GM23248 (cell line): ENCODE measurements at regions not wholly inside any gene's neighbourhood (a gene's known extent, or its start where the extent isn't known, plus 50 kb on each side); places are given as distances from the start of the nearest gene placed in this dataset.

Source experiments
- DNase-seq: peaks from one replicate; pipeline ENCODE4 v3.0.0-alpha.2; 2015
- H2AFZ ChIP-seq: fragments of 200-600 bp; sonication (generic); 2 replicates; pipeline ENCODE4 v1.6.1; 2016; ENCODE audit warnings: antibody characterized with exemption
- H3F3A ChIP-seq: fragments of 200-600 bp; sonication (generic); 2 replicates; pipeline ENCODE4 v1.6.1; 2016; ENCODE audit warnings: mild to moderate bottlenecking, antibody characterized with exemption, mixed run types; ENCODE audit not compliant: insufficient read depth
- H3K27ac ChIP-seq: fragments of 200-600 bp; sonication (generic); 2 replicates; pipeline ENCODE4 v1.5.1; 2016; ENCODE audit warnings: mild to moderate bottlenecking
- H3K27me3 ChIP-seq: fragments of 200-600 bp; sonication (generic); replicated peaks from 2 replicates; pipeline ENCODE4 v1.6.1; 2016; ENCODE audit warnings: mild to moderate bottlenecking; ENCODE audit not compliant: insufficient read depth
- H3K36me3 ChIP-seq: fragments of 200-600 bp; sonication (generic); 2 replicates; pipeline ENCODE4 v1.6.1; 2016; ENCODE audit warnings: low read depth, mild to moderate bottlenecking
- H3K4me1 ChIP-seq: fragments of 200-600 bp; sonication (generic); 2 replicates; pipeline ENCODE4 v1.6.1; 2016; ENCODE audit warnings: mild to moderate bottlenecking; ENCODE audit not compliant: insufficient read depth
- H3K4me2 ChIP-seq: fragments of 200-600 bp; sonication (generic); one replicate; pipeline ENCODE4 v1.6.1; 2016; ENCODE audit warnings: mild to moderate bottlenecking; ENCODE audit not compliant: unreplicated experiment
- H3K4me3 ChIP-seq: fragments of 200-600 bp; sonication (generic); 2 replicates; pipeline ENCODE4 v1.5.1; 2016; ENCODE audit warnings: mild to moderate bottlenecking
- H3K79me2 ChIP-seq: fragments of 200-600 bp; sonication (generic); 2 replicates; pipeline ENCODE4 v1.6.1; 2016; ENCODE audit warnings: mild to moderate bottlenecking; ENCODE audit not compliant: insufficient read depth
- H3K9ac ChIP-seq: fragments of 200-600 bp; sonication (generic); 2 replicates; pipeline ENCODE4 v1.6.1; 2016; ENCODE audit warnings: mild to moderate bottlenecking
- H3K9me2 ChIP-seq: fragments of 200-600 bp; sonication (generic); 2 replicates; pipeline ENCODE4 v1.6.1; 2016; ENCODE audit warnings: mixed run types, mild to moderate bottlenecking, moderate library complexity; ENCODE audit not compliant: insufficient read depth
- H3K9me3 ChIP-seq: fragments of 200-600 bp; sonication (generic); one replicate; pipeline ENCODE4 v1.6.1; 2017; ENCODE audit warnings: low read depth
- H4K20me1 ChIP-seq: fragments of 200-600 bp; sonication (generic); 2 replicates; pipeline ENCODE4 v1.6.0; 2016; ENCODE audit not compliant: insufficient read depth
- EZH2 ChIP-seq: fragments of 200-600 bp; sonication (generic); IDR thresholded peaks from 2 replicates; pipeline ENCODE4 v1.6.1; 2018; ENCODE audit warnings: antibody characterized with exemption, mild to moderate bottlenecking; ENCODE audit not compliant: insufficient read depth, poor library complexity, severe bottlenecking
- EZH2phosphoT487 ChIP-seq: fragments of 200-600 bp; sonication (generic); IDR thresholded peaks from 2 replicates; pipeline ENCODE4 v1.6.1; 2018; ENCODE audit warnings: antibody characterized with exemption, moderate library complexity, mild to moderate bottlenecking, low read depth; ENCODE audit not compliant: insufficient read depth
- WGBS, 2 experiments: methylation state at CpG; one replicate each; pipeline ENCODE4 v1.1.6; 2015 to 2017; ENCODE audit warnings: low lambda C conversion rate in 2 of 2, low coverage in 1 of 2; ENCODE audit errors: missing lambda C conversion rate in 2 of 2; 5-methylcytosine and 5-hydroxymethylcytosine counted together
- in situ Hi-C: fragments of 300-500 bp; cut with MboI; formaldehyde crosslinking; loops from 2 replicates; pipeline ENCODE4 v1.15.0; 2020

GRCh38 chr5:87113861-87114260 is 153.8 kb upstream of the RASA1 start:
- H3K9ac ChIP-seq: peak overlapping the region; percentile 37
- H3K9me2 ChIP-seq: no peaks in the 10 kb centered on the region
- H3K4me1 ChIP-seq: peaks cover 30% of the 10 kb centered on the region
- H3K9me3 ChIP-seq: no peaks in the 10 kb centered on the region
- peak overlapping the region; percentile 53 for H3K4me2 ChIP-seq
- peak overlapping the region; percentile 75 for H3K27ac ChIP-seq
- H3F3A ChIP-seq: peaks cover 15% of the 10 kb centered on the region
- peak overlapping the region; percentile 66 for H2AFZ ChIP-seq
- in situ Hi-C loops: no loop called here
- WGBS, 2 experiments: 4 to 12% methylated on average over 3 of the region's 3 CpGs
- no peak for TF ChIP-seq EZH2phosphoT487
- TF ChIP-seq EZH2: no peak
- no peaks in the 10 kb centered on the region for H3K27me3 ChIP-seq
- H3K79me2 ChIP-seq: no peaks in the 10 kb centered on the region
- H3K36me3 ChIP-seq: no peaks in the 10 kb centered on the region
- peak overlapping the region; percentile 37; the same call in 1 of the 2 replicates for H3K4me3 ChIP-seq
- no peaks in the 10 kb centered on the region for H4K20me1 ChIP-seq
- peak; percentile 88 for DNase-seq

DNA sequence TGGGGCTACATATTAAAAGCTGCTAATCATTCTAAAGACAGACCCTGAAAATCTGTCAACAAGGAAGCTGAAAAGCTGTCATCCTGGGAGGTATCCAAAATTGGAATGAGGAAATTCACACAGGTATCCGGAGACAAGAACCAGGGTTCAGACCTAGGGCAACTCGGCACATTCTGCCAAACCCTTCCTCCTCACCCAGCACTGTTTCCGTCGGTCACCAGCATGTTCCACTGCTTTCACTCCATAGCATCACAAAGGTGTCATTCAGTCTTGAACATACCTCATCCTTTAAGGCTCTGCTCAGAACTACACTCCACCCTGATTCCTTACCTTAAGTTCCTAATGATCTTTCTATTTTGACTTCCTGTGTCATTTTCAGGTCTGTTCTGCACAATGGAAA is 153.1 kb upstream of the RASA1 start:
- H3K4me3 ChIP-seq: no peak overlapping the region
- H3K4me2 ChIP-seq: no peak overlapping the region
- peaks cover 32% of the 10 kb centered on the region for H3K4me1 ChIP-seq
- H3K9me3 ChIP-seq: no peaks in the 10 kb centered on the region
- H3K9ac ChIP-seq: no peak overlapping the region
- H3K79me2 ChIP-seq: no peaks in the 10 kb centered on the region
- H3F3A ChIP-seq: peaks cover 18% of the 10 kb centered on the region
- no peaks in the 10 kb centered on the region for H3K27me3 ChIP-seq
- peak overlapping the region; percentile 75 for H3K27ac ChIP-seq
- no peaks in the 10 kb centered on the region for H4K20me1 ChIP-seq
- WGBS, 2 experiments: 65 to 70% methylated on average over 4 of the region's 4 CpGs
- H2AFZ ChIP-seq: peak overlapping the region; percentile 58
- DNase-seq: no peak
- TF ChIP-seq EZH2 (no peak), EZH2phosphoT487 (no peak)
- H3K36me3 ChIP-seq: no peaks in the 10 kb centered on the region
- in situ Hi-C loops: no loop called here
- no peaks in the 10 kb centered on the region for H3K9me2 ChIP-seq

GRCh38 chr5:87115839-87116364 is 151.8 kb upstream of the RASA1 start:
- Histone ChIP-seq H3K4me3 (no peak overlapping the region), H3K9ac (no peak overlapping the region), H3F3A (peaks cover 30% of the 10 kb centered on the region), H3K27ac (no peak overlapping the region), H3K27me3 (no peaks in the 10 kb centered on the region), H3K9me3 (no peaks in the 10 kb centered on the region), H3K36me3 (no peaks in the 10 kb centered on the region), H3K79me2 (no peaks in the 10 kb centered on the region), H4K20me1 (no peaks in the 10 kb centered on the region), H3K4me2 (no peak overlapping the region), H3K4me1 (peaks cover 43% of the 10 kb centered on the region), H2AFZ (no peak overlapping the region), H3K9me2 (no peaks in the 10 kb centered on the region)
- in situ Hi-C loops: no loop called here
- no peak for DNase-seq
- TF ChIP-seq EZH2phosphoT487: no peak
- TF ChIP-seq EZH2: no peak
- 65 to 67% methylated on average over 3 of the region's 3 CpGs for WGBS, 2 experiments

- Histone ChIP-seq H3K9ac (no peak overlapping the region), H3K9me2 (no peaks in the 10 kb centered on the region), H3F3A (peaks cover 41% of the 10 kb centered on the region), H3K4me3 (no peak overlapping the region), H3K36me3 (no peaks in the 10 kb centered on the region), H3K27ac (no peak overlapping the region), H3K27me3 (no peaks in the 10 kb centered on the region), H4K20me1 (no peaks in the 10 kb centered on the region), H3K4me1 (peaks cover 54% of the 10 kb centered on the region), H3K9me3 (no peaks in the 10 kb centered on the region), H3K79me2 (no peaks in the 10 kb centered on the region), H2AFZ (no peak overlapping the region), H3K4me2 (no peak overlapping the region)
- TF ChIP-seq EZH2phosphoT487 (no peak), EZH2 (no peak)
- in situ Hi-C loops: no loop called here
- WGBS, 2 experiments: 95 to 98% methylated on average over 2 of the region's 2 CpGs
- DNase-seq: peak; percentile 38
Observed at GRCh38 chr5:87116825-87117512, 150.7 kb upstream of the RASA1 start.
